Esophagus squamous epithelium (tissue), 5 donors: ENCODE measurements at regions not wholly inside any gene's neighbourhood (a gene's known extent, or its start where the extent isn't known, plus 50 kb on each side); places are given as distances from the start of the nearest gene placed in this dataset.

Source experiments
- DNase-seq: peaks from one replicate; lab custom pipeline; 2025; lab: John Stamatoyannopoulos, UW
- H3K27ac ChIP-seq, 4 donors: fragments of 200-600 bp; sonication (generic); one replicate each; pipeline ENCODE4 v1.5.1; 2016 to 2019; ENCODE audit warnings: mild to moderate bottlenecking in 1 of 4
- H3K27me3 ChIP-seq, 4 donors: fragments of 200-600 bp; sonication (generic); 1 replicate in 3 of 4; 2 replicates in 1 of 4; pipeline versions ENCODE4 v1.5.1 to v1.6.0; 2017 to 2021; ENCODE audit warnings: antibody characterized with exemption in 1 of 4
- H3K36me3 ChIP-seq, 3 donors: fragments of 200-600 bp; sonication (generic); one replicate each; pipeline ENCODE4 v1.5.1; 2016 to 2019
- H3K4me1 ChIP-seq, 3 donors: fragments of 200-600 bp; sonication (generic); one replicate each; pipeline ENCODE4 v1.5.1; 2017 to 2019
- H3K4me3 ChIP-seq, 4 donors: fragments of 200-600 bp; sonication (generic); 1 replicate in 3 of 4; 2 replicates in 1 of 4; pipeline ENCODE4 v1.5.1; 2016 to 2019; ENCODE audit warnings: mild to moderate bottlenecking in 2 of 4, moderate library complexity in 1 of 4
- H3K9me3 ChIP-seq, 3 donors: fragments of 200-600 bp; sonication (generic); one replicate each; pipeline ENCODE4 v1.5.1; 2016 to 2019
- POLR2A ChIP-seq, 4 donors: fragments of 450-650 bp; IDR thresholded peaks; one replicate each; pipeline ENCODE4 v1.6.1; 2017; ENCODE audit warnings: antibody characterized with exemption in 4 of 4, mild to moderate bottlenecking in 4 of 4, moderate library complexity in 3 of 4
- WGBS, 2 donors: methylation state at CpG; one replicate each; pipeline ENCODE4 v1.1.5; 2018; 5-methylcytosine and 5-hydroxymethylcytosine counted together
- intact Hi-C: fragments of 100-400 bp; cut with DNase I; formaldehyde crosslinking; loops from one replicate; pipeline ENCODE4 v1.15.0; 2022
- TF ChIP-seq, protein P1 (sequence below), 6 experiments: fragments of 450-650 bp in 4 of 6; fragments of 200-600 bp in 2 of 6; sonication (generic) in 2 of 6; IDR thresholded peaks; one replicate each; pipeline ENCODE4 v1.5.1; 2016 to 2019; ENCODE audit warnings: antibody characterized with exemption in 6 of 6, mild to moderate bottlenecking in 4 of 6, moderate library complexity in 4 of 6
- donor health status: DM: yes; HTN: yes; CAD: no.

DNA sequence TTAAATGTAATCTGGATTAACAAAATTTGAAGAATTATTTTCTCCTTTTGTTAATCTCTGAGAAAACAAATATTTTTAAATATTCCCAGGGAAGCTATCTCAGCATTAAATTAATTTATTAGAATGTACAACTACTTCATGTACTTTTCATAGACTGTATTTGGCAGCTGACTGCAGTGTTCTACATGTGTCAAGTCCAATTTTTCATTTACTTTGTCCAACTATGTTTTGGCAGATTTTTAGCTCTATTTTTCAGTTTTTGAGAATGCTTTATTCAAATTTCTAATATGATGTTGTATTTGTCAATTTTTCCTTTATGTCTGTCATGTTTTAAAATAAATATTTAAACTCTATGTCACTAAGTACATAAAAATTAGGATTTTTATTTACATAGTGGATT, 925.1 kb downstream of the OTOL1 start:
- H3K9me3 ChIP-seq, result no peaks in the 10 kb centered on the region
- intact Hi-C loops, result no loop called here
- no peaks in the 10 kb centered on the region for H3K4me1 ChIP-seq
- DNase-seq, result no peak
- no peak overlapping the region for H3K27ac ChIP-seq
- no peak for TF ChIP-seq POLR2A (IDR thresholded peaks at IDR 0.05)
- TF ChIP-seq, protein P1, sequence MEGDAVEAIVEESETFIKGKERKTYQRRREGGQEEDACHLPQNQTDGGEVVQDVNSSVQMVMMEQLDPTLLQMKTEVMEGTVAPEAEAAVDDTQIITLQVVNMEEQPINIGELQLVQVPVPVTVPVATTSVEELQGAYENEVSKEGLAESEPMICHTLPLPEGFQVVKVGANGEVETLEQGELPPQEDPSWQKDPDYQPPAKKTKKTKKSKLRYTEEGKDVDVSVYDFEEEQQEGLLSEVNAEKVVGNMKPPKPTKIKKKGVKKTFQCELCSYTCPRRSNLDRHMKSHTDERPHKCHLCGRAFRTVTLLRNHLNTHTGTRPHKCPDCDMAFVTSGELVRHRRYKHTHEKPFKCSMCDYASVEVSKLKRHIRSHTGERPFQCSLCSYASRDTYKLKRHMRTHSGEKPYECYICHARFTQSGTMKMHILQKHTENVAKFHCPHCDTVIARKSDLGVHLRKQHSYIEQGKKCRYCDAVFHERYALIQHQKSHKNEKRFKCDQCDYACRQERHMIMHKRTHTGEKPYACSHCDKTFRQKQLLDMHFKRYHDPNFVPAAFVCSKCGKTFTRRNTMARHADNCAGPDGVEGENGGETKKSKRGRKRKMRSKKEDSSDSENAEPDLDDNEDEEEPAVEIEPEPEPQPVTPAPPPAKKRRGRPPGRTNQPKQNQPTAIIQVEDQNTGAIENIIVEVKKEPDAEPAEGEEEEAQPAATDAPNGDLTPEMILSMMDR (IDR thresholded peaks at IDR 0.05), result no peak
- no peaks in the 10 kb centered on the region for H3K27me3 ChIP-seq
- no peaks in the 10 kb centered on the region for H3K36me3 ChIP-seq
- no peak overlapping the region for H3K4me3 ChIP-seq

DNA sequence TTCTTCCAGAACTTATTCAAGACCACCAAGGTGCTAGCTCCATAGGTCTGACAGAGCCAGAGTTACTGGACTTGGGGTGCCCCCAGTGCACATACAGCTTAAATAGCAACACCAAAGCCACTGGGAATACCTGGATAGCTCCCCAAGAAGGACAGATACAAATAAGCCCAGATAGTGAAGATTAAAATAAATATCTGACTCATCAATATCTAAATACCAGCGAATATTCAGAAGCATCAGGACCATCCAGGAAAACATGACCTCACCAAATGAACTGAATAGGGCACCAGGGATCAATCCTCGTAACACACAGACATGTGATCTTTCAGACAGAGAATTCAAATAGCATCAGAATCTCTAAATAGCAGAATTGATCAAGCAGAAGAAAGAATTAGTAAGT, 931.6 kb downstream of the OTOL1 start:
- H3K9me3 ChIP-seq, result peaks cover 0 to 2% (median 0%) of the 10 kb centered on the region in 3 donors
- no peak for DNase-seq
- H3K4me3 ChIP-seq, result no peak overlapping the region
- TF ChIP-seq, protein P1 (IDR thresholded peaks at IDR 0.05), result no peak
- no peak for TF ChIP-seq POLR2A (IDR thresholded peaks at IDR 0.05)
- intact Hi-C loops, result no loop called here
- no peaks in the 10 kb centered on the region for H3K4me1 ChIP-seq
- H3K36me3 ChIP-seq, result no peaks in the 10 kb centered on the region
- WGBS, 2 donors, result 28 to 33% methylated on average over 2 of the region's 2 CpGs
- no peak overlapping the region for H3K27ac ChIP-seq
- no peaks in the 10 kb centered on the region for H3K27me3 ChIP-seq

DNA sequence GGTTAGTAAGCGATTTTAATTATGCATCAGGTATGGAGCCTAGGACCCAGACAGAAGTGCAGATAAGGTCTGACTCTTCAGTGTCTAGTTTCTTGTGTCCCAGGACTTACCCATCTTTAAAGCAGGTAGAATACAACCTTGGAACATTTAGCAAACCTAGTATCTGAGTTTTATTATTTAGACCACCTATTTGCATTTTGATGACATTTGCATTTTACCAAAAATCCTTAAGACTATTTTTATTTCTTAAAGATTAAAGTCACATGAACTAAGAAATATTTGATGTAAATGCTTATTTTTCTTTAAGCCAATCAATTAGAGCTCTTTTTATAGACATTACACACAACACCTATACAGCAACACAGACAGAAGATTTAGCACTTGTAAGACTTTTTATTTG, 939.1 kb downstream of the OTOL1 start:
- H3K27ac ChIP-seq, result no peak overlapping the region
- no peaks in the 10 kb centered on the region for H3K4me1 ChIP-seq
- no peaks in the 10 kb centered on the region for H3K27me3 ChIP-seq
- TF ChIP-seq POLR2A (IDR thresholded peaks at IDR 0.05), result no peak
- TF ChIP-seq, protein P1 (IDR thresholded peaks at IDR 0.05), result no peak
- intact Hi-C loops, result no loop called here
- WGBS, 2 donors, result 89 to 92% methylated on average over 1 of the region's 1 CpG
- no peak for DNase-seq
- H3K36me3 ChIP-seq, result no peaks in the 10 kb centered on the region
- peaks cover 0 to 7% (median 0%) of the 10 kb centered on the region in 3 donors for H3K9me3 ChIP-seq
- H3K4me3 ChIP-seq, result no peak overlapping the region

DNA sequence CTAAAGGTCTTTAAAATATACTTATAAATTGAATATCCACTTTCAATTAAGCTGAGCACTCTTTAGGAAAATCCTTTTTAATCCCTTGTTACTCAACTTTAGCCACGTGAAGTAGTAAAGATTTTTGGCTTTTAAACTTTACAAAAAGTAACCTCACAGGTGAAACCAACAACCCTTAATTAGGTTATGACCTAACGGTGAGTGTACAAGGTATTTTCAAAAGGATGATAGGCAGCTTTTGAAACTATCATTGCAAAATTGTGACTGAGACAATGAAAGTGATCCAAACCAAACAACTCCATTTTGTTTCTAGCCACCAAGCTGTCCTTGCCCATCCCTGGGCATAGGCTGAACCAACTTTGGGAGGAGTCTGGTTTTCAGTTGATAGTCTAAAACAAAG, 940.2 kb downstream of the OTOL1 start:
- TF ChIP-seq POLR2A (IDR thresholded peaks at IDR 0.05), result no peak
- TF ChIP-seq, protein P1 (IDR thresholded peaks at IDR 0.05), result no peak
- no peak overlapping the region for H3K27ac ChIP-seq
- no peaks in the 10 kb centered on the region for H3K36me3 ChIP-seq
- no peak overlapping the region for H3K4me3 ChIP-seq
- 29 to 41% methylated on average over 2 of the region's 2 CpGs for WGBS, 2 donors
- H3K4me1 ChIP-seq, result no peaks in the 10 kb centered on the region
- no peaks in the 10 kb centered on the region for H3K27me3 ChIP-seq
- intact Hi-C loops, result no loop called here
- DNase-seq, result no peak
- peaks cover 0 to 7% (median 0%) of the 10 kb centered on the region in 3 donors for H3K9me3 ChIP-seq

DNA sequence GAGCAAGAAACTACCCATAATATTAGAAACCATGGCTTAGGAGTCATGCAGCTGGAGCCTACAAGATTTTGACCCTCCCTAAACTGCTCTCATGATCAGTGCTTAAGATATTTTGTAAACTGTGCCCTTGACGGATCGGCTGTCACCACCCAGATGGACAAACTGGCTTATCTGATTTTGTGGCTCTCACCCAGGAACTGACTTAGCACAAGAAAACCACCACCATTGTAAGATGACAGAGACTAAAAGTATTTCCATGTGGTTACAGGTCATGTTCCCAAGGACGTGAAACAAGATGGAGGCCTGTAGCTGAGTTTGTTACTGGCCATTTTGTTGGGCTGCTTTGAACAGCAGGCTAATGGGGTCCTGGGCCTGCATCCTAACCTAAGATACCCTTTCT, 940.9 kb downstream of the OTOL1 start:
- peaks cover 0 to 7% (median 0%) of the 10 kb centered on the region in 3 donors for H3K9me3 ChIP-seq
- H3K4me1 ChIP-seq, result no peaks in the 10 kb centered on the region
- H3K27ac ChIP-seq, result no peak overlapping the region
- TF ChIP-seq, protein P1 (IDR thresholded peaks at IDR 0.05), result no peak
- H3K27me3 ChIP-seq, result no peaks in the 10 kb centered on the region
- DNase-seq, result no peak
- H3K36me3 ChIP-seq, result no peaks in the 10 kb centered on the region
- no peak overlapping the region for H3K4me3 ChIP-seq
- 71 to 86% methylated on average over 3 of the region's 3 CpGs for WGBS, 2 donors
- intact Hi-C loops, result no loop called here
